ENCODE measurements at regions not wholly inside any gene's neighbourhood (a gene's known extent, or its start where the extent isn't known, plus 50 kb on each side); places are given as distances from the start of the nearest gene placed in this dataset.

GRCh38 chr14:89573399-89573657 is 156.3 kb upstream of the FOXN3 start:
- Histone ChIP-seq H3K27me3 (ENCODE audit: low read length) (no peaks in the 10 kb centered on the region), H3K79me2 (ENCODE audit: insufficient read depth, low read length) (no peaks in the 10 kb centered on the region), H3K4me2 (ENCODE audit: low read depth, low read length, poor library complexity, severe bottlenecking) (no peak overlapping the region), H3F3A (ENCODE audit: insufficient read depth) (no peaks in the 10 kb centered on the region), H3K9me3 (ENCODE audit: insufficient read depth, low read length) (no peaks in the 10 kb centered on the region), H4K20me1 (ENCODE audit: low read depth, low read length) (no peaks in the 10 kb centered on the region), H3K4me3 (ENCODE audit: insufficient read depth, low read length, poor library complexity, severe bottlenecking) (no peak overlapping the region), H3K9ac (ENCODE audit: low read length) (no peak overlapping the region), H3K9me2 (replicated peaks; ENCODE audit: insufficient read depth, low read length) (no peaks in the 10 kb centered on the region), H3K36me3 (ENCODE audit: low read length) (no peaks in the 10 kb centered on the region), H3K27ac (ENCODE audit: low read depth, low read length) (no peak overlapping the region), H2AFZ (ENCODE audit: low read depth, low read length, severe bottlenecking) (no peak overlapping the region)
- TF ChIP-seq CTCF (IDR thresholded peaks at IDR 0.05; ENCODE audit: insufficient read depth, low read length, poor library complexity, severe bottlenecking) (no peak), EZH2phosphoT487 (conservative IDR thresholded peaks at IDR 0.05; ENCODE audit: low read length) (no peak)

GRCh38 chr14:89572596-89573398 is 155.8 kb upstream of the FOXN3 start:
- no peaks in the 10 kb centered on the region for H3K27me3 ChIP-seq (ENCODE audit: low read length)
- H3K9me3 ChIP-seq (ENCODE audit: insufficient read depth, low read length) = no peaks in the 10 kb centered on the region
- H3K9me2 ChIP-seq (replicated peaks; ENCODE audit: insufficient read depth, low read length) = no peaks in the 10 kb centered on the region
- TF ChIP-seq CTCF (IDR thresholded peaks at IDR 0.05; ENCODE audit: insufficient read depth, low read length, poor library complexity, severe bottlenecking) = no peak
- no peak for TF ChIP-seq EZH2phosphoT487 (conservative IDR thresholded peaks at IDR 0.05; ENCODE audit: low read length)
- no peak overlapping the region for H3K9ac ChIP-seq (ENCODE audit: low read length)
- H3K36me3 ChIP-seq (ENCODE audit: low read length) = no peaks in the 10 kb centered on the region
- no peak overlapping the region for H3K27ac ChIP-seq (ENCODE audit: low read depth, low read length)
- no peaks in the 10 kb centered on the region for H3F3A ChIP-seq (ENCODE audit: insufficient read depth)
- H3K79me2 ChIP-seq (ENCODE audit: insufficient read depth, low read length) = no peaks in the 10 kb centered on the region
- H4K20me1 ChIP-seq (ENCODE audit: low read depth, low read length) = no peaks in the 10 kb centered on the region
- no peak overlapping the region for H3K4me3 ChIP-seq (ENCODE audit: insufficient read depth, low read length, poor library complexity, severe bottlenecking)
- no peak overlapping the region for H2AFZ ChIP-seq (ENCODE audit: low read depth, low read length, severe bottlenecking)
- H3K4me2 ChIP-seq (ENCODE audit: low read depth, low read length, poor library complexity, severe bottlenecking) = no peak overlapping the region

- Histone ChIP-seq H3K27me3 (ENCODE audit: low read length) (no peaks in the 10 kb centered on the region), H3K4me3 (ENCODE audit: insufficient read depth, low read length, poor library complexity, severe bottlenecking) (no peak overlapping the region), H3K4me2 (ENCODE audit: low read depth, low read length, poor library complexity, severe bottlenecking) (no peak overlapping the region), H2AFZ (ENCODE audit: low read depth, low read length, severe bottlenecking) (no peak overlapping the region), H3K9me3 (ENCODE audit: insufficient read depth, low read length) (no peaks in the 10 kb centered on the region), H4K20me1 (ENCODE audit: low read depth, low read length) (no peaks in the 10 kb centered on the region), H3K36me3 (ENCODE audit: low read length) (no peaks in the 10 kb centered on the region), H3K9me2 (replicated peaks; ENCODE audit: insufficient read depth, low read length) (no peaks in the 10 kb centered on the region), H3F3A (ENCODE audit: insufficient read depth) (no peaks in the 10 kb centered on the region), H3K9ac (ENCODE audit: low read length) (no peak overlapping the region), H3K27ac (ENCODE audit: low read depth, low read length) (no peak overlapping the region), H3K79me2 (ENCODE audit: insufficient read depth, low read length) (no peaks in the 10 kb centered on the region)
- no peak for TF ChIP-seq CTCF (IDR thresholded peaks at IDR 0.05; ENCODE audit: insufficient read depth, low read length, poor library complexity, severe bottlenecking)
- no peak for TF ChIP-seq EZH2phosphoT487 (conservative IDR thresholded peaks at IDR 0.05; ENCODE audit: low read length)
These were observed 154.5 kb upstream of the FOXN3 start for GRCh38 chr14:89571491-89571890.

All from SU-DHL-6 (cell line).